HUES6 (cell line): ENCODE measurements at regions not wholly inside any gene's neighbourhood (a gene's known extent, or its start where the extent isn't known, plus 50 kb on each side); places are given as distances from the start of the nearest gene placed in this dataset.

ENCODE experiments used
- H3K27ac ChIP-seq: 2 replicates; pipeline ENCODE4 v1.7.0; 2013; ENCODE audit warnings: low read depth, mild to moderate bottlenecking, low read length, inconsistent platforms
- H3K27me3 ChIP-seq: 2 replicates; pipeline ENCODE4 v1.6.1; 2013; ENCODE audit warnings: low read length; ENCODE audit not compliant: control insufficient read depth, insufficient read depth
- H3K36me3 ChIP-seq: 2 replicates; pipeline ENCODE4 v1.6.1; 2013; ENCODE audit warnings: low read length; ENCODE audit not compliant: control insufficient read depth, insufficient read depth
- H3K4me1 ChIP-seq: 2 replicates; pipeline ENCODE4 v1.6.1; 2013; ENCODE audit warnings: low read length; ENCODE audit not compliant: control insufficient read depth, insufficient read depth
- H3K4me3 ChIP-seq: 2 replicates; pipeline ENCODE4 v1.5.1; 2013; ENCODE audit warnings: low read depth, low read length
- H3K9ac ChIP-seq: one replicate; pipeline ENCODE4 v1.6.1; 2013; ENCODE audit warnings: mild to moderate bottlenecking, low read length
- H3K9me3 ChIP-seq: 2 replicates; pipeline ENCODE4 v1.6.1; 2013; ENCODE audit warnings: low read depth, low read length; ENCODE audit not compliant: control insufficient read depth, insufficient read depth

GRCh38 chr1:219503604-219504003, 109.3 kb downstream of the ZC3H11B start:
- H3K4me3 ChIP-seq = no peak overlapping the region
- no peaks in the 10 kb centered on the region for H3K36me3 ChIP-seq
- no peaks in the 10 kb centered on the region for H3K4me1 ChIP-seq
- no peaks in the 10 kb centered on the region for H3K27me3 ChIP-seq
- no peak overlapping the region for H3K27ac ChIP-seq
- H3K9ac ChIP-seq = no peak overlapping the region
- no peaks in the 10 kb centered on the region for H3K9me3 ChIP-seq

DNA sequence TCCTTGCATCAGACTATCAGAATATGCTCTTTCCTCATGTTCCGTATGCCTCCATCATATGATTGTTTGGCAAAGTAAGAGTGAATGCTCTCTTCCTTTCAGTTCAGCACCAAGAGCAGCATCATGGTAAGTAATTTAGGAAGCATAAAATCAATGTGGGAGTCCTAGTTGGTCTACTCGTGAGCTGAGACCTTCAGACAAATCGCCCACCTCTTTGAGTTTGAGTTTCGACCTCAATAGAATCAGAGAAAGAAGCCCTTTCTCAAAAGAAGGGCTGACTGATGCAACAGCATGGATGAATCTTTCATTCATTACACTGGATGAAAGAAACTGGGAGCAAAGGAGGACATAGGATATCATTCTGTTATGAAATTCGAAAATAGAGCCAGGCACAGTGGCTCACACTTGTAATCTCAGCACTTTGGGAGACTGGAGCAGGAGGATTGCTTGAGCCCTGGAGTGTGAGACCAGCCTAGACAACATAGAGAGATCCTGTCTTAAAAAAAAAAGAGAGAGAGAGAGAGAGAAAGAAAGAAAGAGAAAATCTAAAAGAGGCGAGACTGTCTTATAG, 112.5 kb downstream of the ZC3H11B start:
- H3K9me3 ChIP-seq = no peaks in the 10 kb centered on the region

DNA sequence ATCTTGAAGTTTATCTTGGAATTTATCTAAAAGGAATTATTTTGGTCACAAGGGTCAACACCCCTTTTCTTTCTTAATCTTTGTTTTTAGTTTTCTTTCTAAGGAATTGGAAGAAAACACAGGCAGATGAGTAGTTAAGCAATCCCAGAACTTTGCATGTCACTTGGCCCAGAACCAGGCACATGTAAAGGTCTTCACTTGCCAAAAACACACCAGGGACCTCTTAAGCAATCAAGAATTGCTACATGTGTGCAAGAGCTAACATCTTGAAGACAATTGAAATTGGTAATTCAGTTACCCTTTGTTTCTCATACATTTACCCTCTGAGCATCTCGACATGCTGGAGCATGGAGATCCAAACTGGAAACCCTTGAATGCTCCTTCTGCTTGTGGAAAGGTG, 114.2 kb downstream of the ZC3H11B start:
- Histone ChIP-seq H3K9me3 (no peaks in the 10 kb centered on the region), H3K9ac (no peak overlapping the region), H3K27me3 (no peaks in the 10 kb centered on the region), H3K27ac (no peak overlapping the region), H3K36me3 (no peaks in the 10 kb centered on the region), H3K4me1 (no peaks in the 10 kb centered on the region), H3K4me3 (no peak overlapping the region)

More for the DNA sequence above, 112.5 kb downstream of the ZC3H11B start:
- Histone ChIP-seq H3K27me3 (no peaks in the 10 kb centered on the region), H3K36me3 (no peaks in the 10 kb centered on the region), H3K4me1 (no peaks in the 10 kb centered on the region), H3K27ac (no peak overlapping the region), H3K4me3 (no peak overlapping the region), H3K9ac (no peak overlapping the region)

GRCh38 chr1:219495737-219496408, 117.0 kb downstream of the ZC3H11B start:
- H3K4me1 ChIP-seq = no peaks in the 10 kb centered on the region
- no peaks in the 10 kb centered on the region for H3K9me3 ChIP-seq
- H3K4me3 ChIP-seq = no peak overlapping the region
- no peak overlapping the region for H3K9ac ChIP-seq
- H3K27me3 ChIP-seq = no peaks in the 10 kb centered on the region
- no peak overlapping the region for H3K27ac ChIP-seq
- no peaks in the 10 kb centered on the region for H3K36me3 ChIP-seq

DNA sequence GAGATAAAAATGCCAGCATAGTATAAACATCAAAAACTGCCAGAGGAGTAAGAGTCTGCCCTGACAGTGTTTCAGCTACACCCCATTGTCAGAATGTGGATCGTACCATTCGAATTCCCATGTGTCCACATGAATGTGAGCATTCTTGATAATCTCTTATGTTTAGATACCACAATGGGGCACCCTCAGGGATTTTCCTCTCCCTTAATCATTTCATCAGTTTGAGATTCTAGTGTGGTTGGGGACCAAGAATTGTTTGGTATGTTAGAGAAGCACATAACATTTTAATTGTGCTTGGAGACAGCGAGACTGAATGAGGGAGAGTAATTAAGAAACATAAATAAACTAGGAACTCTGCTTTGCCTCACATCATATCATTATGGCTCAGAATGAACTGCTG, 120.2 kb downstream of the ZC3H11B start:
- H3K4me3 ChIP-seq = no peak overlapping the region
- H3K9me3 ChIP-seq = no peaks in the 10 kb centered on the region
- H3K27me3 ChIP-seq = no peaks in the 10 kb centered on the region
- H3K9ac ChIP-seq = no peak overlapping the region
- H3K36me3 ChIP-seq = no peaks in the 10 kb centered on the region
- no peaks in the 10 kb centered on the region for H3K4me1 ChIP-seq
- H3K27ac ChIP-seq = no peak overlapping the region

- no peak overlapping the region for H3K27ac ChIP-seq
These were observed 122.3 kb downstream of the ZC3H11B start for GRCh38 chr1:219490566-219490965.

DNA sequence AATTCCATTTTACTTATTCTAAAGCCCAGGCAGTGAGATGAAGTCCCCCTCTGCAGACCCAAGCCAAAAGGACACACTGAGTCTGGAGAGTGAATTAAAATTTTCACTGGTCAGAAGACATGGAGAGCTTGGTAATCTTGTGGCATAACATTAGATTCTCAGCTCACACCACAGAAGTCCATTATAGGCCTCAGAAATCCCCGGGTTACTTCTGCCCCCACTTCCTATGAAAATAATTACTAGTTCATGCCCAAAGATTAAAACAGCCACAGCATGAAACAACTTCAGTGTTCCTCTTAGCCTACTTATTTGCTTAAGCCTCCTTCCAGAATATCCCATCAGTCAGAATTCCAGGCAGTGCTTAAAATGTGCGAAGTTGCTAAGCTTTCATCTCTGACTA, 123.3 kb downstream of the ZC3H11B start:
- Histone ChIP-seq H3K4me3 (no peak overlapping the region), H3K36me3 (no peaks in the 10 kb centered on the region), H3K4me1 (no peaks in the 10 kb centered on the region), H3K27me3 (no peaks in the 10 kb centered on the region), H3K9ac (no peak overlapping the region), H3K9me3 (no peaks in the 10 kb centered on the region), H3K27ac (no peak overlapping the region)

More at GRCh38 chr1:219490566-219490965, 122.3 kb downstream of the ZC3H11B start:
- Histone ChIP-seq H3K4me1 (no peaks in the 10 kb centered on the region), H3K4me3 (no peak overlapping the region), H3K27me3 (no peaks in the 10 kb centered on the region), H3K36me3 (no peaks in the 10 kb centered on the region), H3K9me3 (no peaks in the 10 kb centered on the region), H3K9ac (no peak overlapping the region)

GRCh38 chr1:219488275-219488674, 124.6 kb downstream of the ZC3H11B start:
- Histone ChIP-seq H3K4me3 (no peak overlapping the region), H3K9me3 (no peaks in the 10 kb centered on the region), H3K27me3 (no peaks in the 10 kb centered on the region), H3K4me1 (no peaks in the 10 kb centered on the region), H3K36me3 (no peaks in the 10 kb centered on the region), H3K27ac (no peak overlapping the region), H3K9ac (no peak overlapping the region)

DNA sequence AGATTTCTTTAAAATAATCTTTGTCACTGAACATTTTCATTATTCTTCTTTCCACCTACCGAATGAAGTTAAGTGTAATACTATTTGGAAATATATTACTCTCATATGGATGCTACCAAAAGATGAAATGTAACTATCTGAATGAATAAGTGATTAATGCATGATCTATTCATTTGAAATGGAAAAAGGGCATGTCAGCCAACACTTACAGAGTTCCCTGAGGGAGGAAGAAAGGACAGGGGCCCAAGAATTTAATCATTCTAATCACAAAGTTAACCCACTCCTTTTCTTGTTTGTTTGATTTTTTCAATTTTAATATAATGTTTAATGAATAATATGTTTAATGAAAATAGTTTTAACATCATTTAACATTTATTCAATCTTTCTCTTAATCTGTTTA, 129.4 kb downstream of the ZC3H11B start:
- Histone ChIP-seq H3K36me3 (no peaks in the 10 kb centered on the region), H3K9ac (no peak overlapping the region), H3K27me3 (no peaks in the 10 kb centered on the region), H3K9me3 (no peaks in the 10 kb centered on the region), H3K27ac (no peak overlapping the region), H3K4me1 (no peaks in the 10 kb centered on the region), H3K4me3 (no peak overlapping the region)

DNA sequence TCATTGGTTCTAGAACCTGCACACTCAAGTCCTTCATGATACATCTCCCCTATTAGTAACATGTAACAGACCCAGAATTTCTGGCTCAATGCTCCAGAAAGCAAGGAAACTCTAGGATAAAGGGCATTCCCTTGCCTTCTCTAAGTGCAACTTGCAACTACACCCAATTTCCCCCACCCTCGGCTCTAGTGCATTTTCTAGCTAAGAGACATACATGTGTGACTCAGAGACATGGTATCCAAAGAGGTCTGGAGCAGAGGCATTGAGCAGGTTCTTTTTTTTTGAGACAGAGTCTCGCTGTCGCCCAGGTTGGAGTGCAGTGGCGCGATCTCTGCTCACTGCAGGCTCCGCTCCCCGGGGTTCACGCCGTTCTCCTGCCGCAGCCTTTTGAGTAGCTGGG, 132.9 kb downstream of the ZC3H11B start:
- Histone ChIP-seq H3K4me3 (no peak overlapping the region), H3K4me1 (no peaks in the 10 kb centered on the region), H3K9me3 (no peaks in the 10 kb centered on the region), H3K27ac (no peak overlapping the region), H3K27me3 (no peaks in the 10 kb centered on the region), H3K36me3 (no peaks in the 10 kb centered on the region), H3K9ac (no peak overlapping the region)

- H3K4me3 ChIP-seq = no peak overlapping the region
- no peaks in the 10 kb centered on the region for H3K27me3 ChIP-seq
- H3K27ac ChIP-seq = no peak overlapping the region
- H3K9me3 ChIP-seq = no peaks in the 10 kb centered on the region
- H3K9ac ChIP-seq = no peak overlapping the region
- H3K4me1 ChIP-seq = no peaks in the 10 kb centered on the region
- no peaks in the 10 kb centered on the region for H3K36me3 ChIP-seq
These were observed 134.1 kb downstream of the ZC3H11B start for GRCh38 chr1:219478811-219479210.
